ENCODE measurements at regions not wholly inside any gene's neighbourhood (a gene's known extent, or its start where the extent isn't known, plus 50 kb on each side); places are given as distances from the start of the nearest gene placed in this dataset.

GRCh38 chr11:115760461-115761320 lies 256.5 kb upstream of the CADM1 start:
- ChIA-PET POLR2A (no interaction called here), CTCF (no interaction called here)
- in situ Hi-C loops (cut with HindIII; ENCODE audit: low pct_unique_long_range_greater_than_20kb, low sequenced_read_pairs), result no loop called here
- Histone ChIP-seq H3K36me3 (ENCODE audit: control insufficient read depth, insufficient read depth, low read length) (no peaks in the 10 kb centered on the region), H3K4me3 (ENCODE audit: low read depth in 2 of 2, low read length in 2 of 2) (no peak overlapping the region), H3K27ac (ENCODE audit: low read length) (no peak overlapping the region), H3K9me3 (ENCODE audit: control insufficient read depth, insufficient read depth, low read depth, low read length) (no peaks in the 10 kb centered on the region), H3K4me1 (ENCODE audit: control insufficient read depth, insufficient read depth, low read length) (no peaks in the 10 kb centered on the region), H3K27me3 (ENCODE audit: control insufficient read depth, insufficient read depth, low read length) (0 out of 2 replicates have a peak, but pooled peaks cover 3% of the 10 kb centered on the region)
- TF ChIP-seq CTCF (IDR thresholded peaks at IDR 0.05) (no peak), SIN3A (IDR thresholded peaks at IDR 0.05; ENCODE audit: borderline replicate concordance, insufficient read depth, low read depth, low read length) (no peak), TCF7L2 (IDR thresholded peaks at IDR 0.05; ENCODE audit: low read depth, low read length) (no peak), POLR2AphosphoS5 (IDR thresholded peaks at IDR 0.05; ENCODE audit: low read depth, low read length) (no peak), REST (IDR thresholded peaks at IDR 0.05; ENCODE audit: insufficient read depth in 1 of 2, low read depth in 2 of 2, low read length in 1 of 2) (no peak)
- intact Hi-C loops (cut with micrococcal nuclease; ENCODE audit: unreplicated experiment), result no loop called here
- BruUV-seq (replicated peaks), result no TSS peak
- DNase-seq (ENCODE audit: low read depth, low spot score) (no peak), ATAC-seq (no peak)

GRCh38 chr11:115759622-115760460 lies 255.6 kb upstream of the CADM1 start:
- Histone ChIP-seq H3K4me3 (ENCODE audit: low read depth in 2 of 2, low read length in 2 of 2) (no peak overlapping the region), H3K4me1 (ENCODE audit: control insufficient read depth, insufficient read depth, low read length) (no peaks in the 10 kb centered on the region), H3K27ac (ENCODE audit: low read length) (no peak overlapping the region), H3K9me3 (ENCODE audit: control insufficient read depth, insufficient read depth, low read depth, low read length) (no peaks in the 10 kb centered on the region), H3K36me3 (ENCODE audit: control insufficient read depth, insufficient read depth, low read length) (no peaks in the 10 kb centered on the region), H3K27me3 (ENCODE audit: control insufficient read depth, insufficient read depth, low read length) (0 out of 2 replicates have a peak, but pooled peaks cover 3% of the 10 kb centered on the region)
- ATAC-seq (no peak), DNase-seq (ENCODE audit: low read depth, low spot score) (no peak)
- POLR2A ChIA-PET, result no interaction called here
- TF ChIP-seq TCF7L2 (IDR thresholded peaks at IDR 0.05; ENCODE audit: low read depth, low read length) (no peak), POLR2AphosphoS5 (IDR thresholded peaks at IDR 0.05; ENCODE audit: low read depth, low read length) (no peak), CTCF (IDR thresholded peaks at IDR 0.05) (no peak), REST (IDR thresholded peaks at IDR 0.05; ENCODE audit: insufficient read depth in 1 of 2, low read depth in 2 of 2, low read length in 1 of 2) (no peak), SIN3A (IDR thresholded peaks at IDR 0.05; ENCODE audit: borderline replicate concordance, insufficient read depth, low read depth, low read length) (no peak)
- no TSS peak for BruUV-seq (replicated peaks)
- CTCF ChIA-PET, result no interaction called here
- in situ Hi-C loops (cut with HindIII; ENCODE audit: low pct_unique_long_range_greater_than_20kb, low sequenced_read_pairs), result no loop called here
- intact Hi-C loops (cut with micrococcal nuclease; ENCODE audit: unreplicated experiment), result no loop called here
